ENCODE measurements at regions not wholly inside any gene's neighbourhood (a gene's known extent, or its start where the extent isn't known, plus 50 kb on each side); places are given as distances from the start of the nearest gene placed in this dataset.

- TF ChIP-seq GATA2 (IDR thresholded peaks at IDR 0.05; ENCODE audit: low read depth, low read length) (no peak), GATA3 (IDR thresholded peaks at IDR 0.05; ENCODE audit: low read depth, low read length) (no peak)
Measured at GRCh38 chr14:38964630-38965029, 138.4 kb downstream of the SEC23A start.

Data from SH-SY5Y (cell line).